Stomach (tissue), 8 donors: ENCODE measurements at regions not wholly inside any gene's neighbourhood (a gene's known extent, or its start where the extent isn't known, plus 50 kb on each side); places are given as distances from the start of the nearest gene placed in this dataset.

Experiments
- DNase-seq, 2 donors: peaks; one replicate each; pipeline versions ENCODE4 v3.0.0 to v3.0.0-alpha.2; 2013 to 2019
- H3K27ac ChIP-seq, 5 donors: fragments of 200-600 bp in 4 of 5; sonication (generic) in 4 of 5; one replicate each; pipeline ENCODE4 v1.5.1; 2013 to 2019; ENCODE audit warnings: mild to moderate bottlenecking in 1 of 5, moderate library complexity in 1 of 5
- H3K27me3 ChIP-seq, 3 donors: fragments of 200-600 bp; sonication (generic); one replicate each; pipeline ENCODE4 v1.5.1; 2017 to 2019; ENCODE audit warnings: mixed run types in 1 of 3
- H3K36me3 ChIP-seq, 4 donors: fragments of 200-600 bp; sonication (generic); 1 replicate in 3 of 4; 2 replicates in 1 of 4; pipeline ENCODE4 v1.5.1; 2016 to 2019
- H3K4me1 ChIP-seq, 4 donors: fragments of 200-600 bp; sonication (generic); one replicate each; pipeline ENCODE4 v1.5.1; 2016 to 2019
- H3K4me3 ChIP-seq, 4 donors: fragments of 200-600 bp; sonication (generic) in 3 of 4; one replicate each; pipeline ENCODE4 v1.5.1; 2016 to 2019; ENCODE audit warnings: mild to moderate bottlenecking in 1 of 4
- H3K9me3 ChIP-seq, 4 donors: fragments of 200-600 bp; sonication (generic); one replicate each; pipeline ENCODE4 v1.5.1; 2016 to 2019
- EP300 ChIP-seq: sonication (generic); formaldehyde crosslinking; IDR thresholded peaks from one replicate; pipeline ENCODE4 v1.6.1; 2017; ENCODE audit warnings: antibody characterized with exemption
- POLR2A ChIP-seq, 4 donors: fragments of 450-650 bp; IDR thresholded peaks; one replicate each; pipeline ENCODE4 v1.6.1; 2016; ENCODE audit warnings: antibody characterized with exemption in 4 of 4, control low read depth in 2 of 4, mild to moderate bottlenecking in 1 of 4, moderate library complexity in 1 of 4
- POLR2AphosphoS5 ChIP-seq, 3 donors: sonication (generic); formaldehyde crosslinking; IDR thresholded peaks; one replicate each; pipeline ENCODE4 v1.6.1; 2016; ENCODE audit warnings: antibody characterized with exemption in 3 of 3
- WGBS, 5 donors: extraction: QIAGEN DNeasy Blood & Tissue Kit in 3 of 5; methylation state at CpG; one replicate each; pipeline versions ENCODE4 v1.1.5 to v1.1.7; 2013 to 2018; 5-methylcytosine and 5-hydroxymethylcytosine counted together
- intact Hi-C: fragments of 100-400 bp; cut with DNase I; formaldehyde crosslinking; loops from one replicate; pipeline ENCODE4 v1.15.1; 2023; ENCODE audit warnings: low total_unique reads
- TF ChIP-seq, protein P1 (sequence below), 7 experiments: fragments of 450-650 bp in 4 of 7; fragments of 200-600 bp in 3 of 7; sonication (generic) in 3 of 7; IDR thresholded peaks; one replicate each; pipeline ENCODE4 v1.5.1; 2016 to 2019; ENCODE audit warnings: antibody characterized with exemption in 7 of 7, control low read depth in 2 of 7, mild to moderate bottlenecking in 1 of 7
- donor health status: healthy with polysubstance abuse.
- donor health status: Bipolar disorder and iron deficiency.
- donor health status: healthy.

DNA sequence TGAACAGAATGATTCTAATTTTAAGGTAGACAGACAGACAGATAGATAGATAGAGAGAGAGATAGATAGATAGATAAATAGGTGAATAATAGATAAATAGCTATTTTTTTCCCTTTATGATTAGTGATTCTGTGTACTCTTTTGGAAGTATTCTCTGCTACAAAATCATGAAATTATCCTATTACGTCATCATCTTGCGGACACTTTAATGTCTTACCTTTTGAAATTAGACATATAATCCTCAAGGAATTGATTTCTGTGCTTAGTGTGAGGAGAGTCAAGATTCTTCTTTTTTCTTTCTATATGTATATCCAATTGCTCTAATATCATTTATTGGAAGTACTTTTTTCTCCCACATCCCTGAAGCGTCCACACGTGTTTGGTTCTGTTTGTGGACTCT is 215.2 kb downstream of the SCG2 start:
- Histone ChIP-seq H3K27me3 (no peaks in the 10 kb centered on the region), H3K9me3 (no peaks in the 10 kb centered on the region), H3K4me1 (no peaks in the 10 kb centered on the region), H3K4me3 (no peak overlapping the region), H3K27ac (no peak overlapping the region), H3K36me3 (no peaks in the 10 kb centered on the region)
- TF ChIP-seq POLR2AphosphoS5 (IDR thresholded peaks at IDR 0.05) (no peak), POLR2A (IDR thresholded peaks at IDR 0.05) (no peak), EP300 (no peak)
- TF ChIP-seq, protein P1, sequence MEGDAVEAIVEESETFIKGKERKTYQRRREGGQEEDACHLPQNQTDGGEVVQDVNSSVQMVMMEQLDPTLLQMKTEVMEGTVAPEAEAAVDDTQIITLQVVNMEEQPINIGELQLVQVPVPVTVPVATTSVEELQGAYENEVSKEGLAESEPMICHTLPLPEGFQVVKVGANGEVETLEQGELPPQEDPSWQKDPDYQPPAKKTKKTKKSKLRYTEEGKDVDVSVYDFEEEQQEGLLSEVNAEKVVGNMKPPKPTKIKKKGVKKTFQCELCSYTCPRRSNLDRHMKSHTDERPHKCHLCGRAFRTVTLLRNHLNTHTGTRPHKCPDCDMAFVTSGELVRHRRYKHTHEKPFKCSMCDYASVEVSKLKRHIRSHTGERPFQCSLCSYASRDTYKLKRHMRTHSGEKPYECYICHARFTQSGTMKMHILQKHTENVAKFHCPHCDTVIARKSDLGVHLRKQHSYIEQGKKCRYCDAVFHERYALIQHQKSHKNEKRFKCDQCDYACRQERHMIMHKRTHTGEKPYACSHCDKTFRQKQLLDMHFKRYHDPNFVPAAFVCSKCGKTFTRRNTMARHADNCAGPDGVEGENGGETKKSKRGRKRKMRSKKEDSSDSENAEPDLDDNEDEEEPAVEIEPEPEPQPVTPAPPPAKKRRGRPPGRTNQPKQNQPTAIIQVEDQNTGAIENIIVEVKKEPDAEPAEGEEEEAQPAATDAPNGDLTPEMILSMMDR (IDR thresholded peaks at IDR 0.05) = no peak
- intact Hi-C loops = no loop called here
- DNase-seq = no peak
- WGBS, 5 donors = 78 to 88% (median 83%) methylated on average over 4 of the region's 4 CpGs

DNA sequence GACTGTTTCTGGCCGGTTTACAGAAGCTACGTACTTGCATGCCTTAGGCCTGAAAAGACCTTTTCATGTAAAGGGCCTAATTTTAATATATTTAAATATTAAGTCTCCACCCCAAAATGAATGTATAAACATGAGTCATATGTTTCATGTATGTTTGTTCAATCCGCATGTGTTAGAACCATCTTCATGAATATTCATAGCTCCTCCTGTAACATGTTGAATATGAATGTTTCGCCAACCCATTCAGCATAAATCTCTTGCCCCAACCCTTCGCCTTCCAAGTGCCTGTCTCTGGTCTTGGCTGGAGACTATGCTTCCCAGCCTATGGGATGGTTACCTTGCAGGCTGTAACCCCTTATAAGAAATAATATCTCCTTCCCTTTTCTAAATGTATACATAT is 212.5 kb downstream of the SCG2 start:
- 87 to 93% (median 90%) methylated on average over 5 of the region's 5 CpGs for WGBS, 5 donors
- intact Hi-C loops = no loop called here
- Histone ChIP-seq H3K27ac (no peak overlapping the region), H3K9me3 (peaks cover 0 to 8% (median 2%) of the 10 kb centered on the region in 4 donors), H3K36me3 (no peaks in the 10 kb centered on the region), H3K27me3 (no peaks in the 10 kb centered on the region), H3K4me1 (no peaks in the 10 kb centered on the region), H3K4me3 (no peak overlapping the region)
- TF ChIP-seq, protein P1 (IDR thresholded peaks at IDR 0.05) = no peak
- TF ChIP-seq POLR2A (IDR thresholded peaks at IDR 0.05) (no peak), POLR2AphosphoS5 (IDR thresholded peaks at IDR 0.05) (no peak), EP300 (no peak)
- DNase-seq = no peak

DNA sequence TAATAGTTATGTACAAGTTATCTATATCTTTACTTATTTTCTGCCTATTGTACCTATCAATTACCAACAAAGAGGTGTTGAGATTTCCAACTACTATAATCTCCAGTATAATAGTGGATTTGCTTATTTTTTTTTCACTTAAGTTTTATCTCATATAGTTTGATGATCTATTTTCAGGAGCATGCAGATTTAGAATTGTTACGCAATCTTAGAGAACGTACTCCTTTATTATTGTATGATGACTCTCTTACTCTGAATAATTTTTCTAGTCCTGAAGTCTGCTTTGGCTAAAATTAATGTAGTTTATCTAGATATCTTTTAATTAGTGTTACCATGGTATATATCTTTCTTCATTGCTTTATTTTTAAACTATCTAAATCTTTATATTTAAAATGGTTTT is 205.2 kb downstream of the SCG2 start:
- DNase-seq = no peak
- TF ChIP-seq, protein P1 (IDR thresholded peaks at IDR 0.05) = no peak
- TF ChIP-seq POLR2A (IDR thresholded peaks at IDR 0.05) (no peak), EP300 (no peak), POLR2AphosphoS5 (IDR thresholded peaks at IDR 0.05) (no peak)
- Histone ChIP-seq H3K4me3 (no peak overlapping the region), H3K27me3 (no peaks in the 10 kb centered on the region), H3K4me1 (no peaks in the 10 kb centered on the region), H3K36me3 (no peaks in the 10 kb centered on the region), H3K9me3 (peaks cover 0 to 8% (median 3%) of the 10 kb centered on the region in 4 donors), H3K27ac (no peak overlapping the region)
- 83 to 92% (median 89%) methylated on average over 2 of the region's 2 CpGs for WGBS, 5 donors
- intact Hi-C loops = no loop called here

DNA sequence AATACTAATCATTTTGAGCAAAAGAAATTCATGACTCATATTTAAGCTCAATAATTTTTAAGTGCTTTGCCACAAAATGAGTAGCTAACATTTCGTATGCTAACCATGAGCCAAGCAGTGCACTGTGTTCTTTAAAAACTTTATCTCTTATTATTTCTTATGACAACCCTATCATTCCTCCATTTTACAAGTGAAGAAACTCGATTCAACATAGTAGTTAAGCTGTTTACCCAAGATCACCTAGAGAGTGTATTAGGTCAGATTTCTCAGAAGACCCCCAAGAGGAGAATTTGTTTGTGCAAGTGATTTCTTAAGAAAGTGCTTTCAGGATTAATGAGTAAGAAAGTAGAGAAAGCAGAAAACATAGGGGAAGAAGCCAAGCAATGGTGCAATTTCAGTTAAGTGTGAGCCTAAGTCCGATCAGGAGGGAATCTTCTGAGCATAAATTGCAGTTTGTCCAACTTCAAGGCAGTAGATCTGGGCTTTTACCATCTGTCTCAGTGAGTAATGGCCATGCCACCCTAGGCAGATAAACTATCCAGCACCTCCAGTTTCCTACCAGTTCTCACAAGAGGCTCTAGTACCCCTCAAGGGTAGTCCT is 202.7 kb downstream of the SCG2 start:
- no peak for DNase-seq
- no peak for TF ChIP-seq POLR2A (IDR thresholded peaks at IDR 0.05)
- no peak for TF ChIP-seq EP300
- TF ChIP-seq, protein P1 (IDR thresholded peaks at IDR 0.05) = no peak
- no peak for TF ChIP-seq POLR2AphosphoS5 (IDR thresholded peaks at IDR 0.05)
- Histone ChIP-seq H3K4me3 (no peak overlapping the region), H3K9me3 (peaks cover 0 to 2% (median 0%) of the 10 kb centered on the region in 4 donors), H3K4me1 (no peaks in the 10 kb centered on the region), H3K27ac (no peak overlapping the region), H3K27me3 (no peaks in the 10 kb centered on the region), H3K36me3 (no peaks in the 10 kb centered on the region)
- intact Hi-C loops = no loop called here
- 54 to 63% (median 59%) methylated on average over 3 of the region's 3 CpGs for WGBS, 5 donors
